Type B pancreatic cell (in vitro differentiated cells): ENCODE measurements at regions not wholly inside any gene's neighbourhood (a gene's known extent, or its start where the extent isn't known, plus 50 kb on each side); places are given as distances from the start of the nearest gene placed in this dataset.

ENCODE experiments used
- DNase-seq: peaks from one replicate; pipeline ENCODE4 v3.0.0; 2021; ENCODE audit warnings: mixed read lengths; ENCODE audit not compliant: unreplicated experiment; ENCODE audit errors: extremely low spot score
- H3K27ac Mint-ChIP-seq: 2 replicates; pipeline ENCODE4 v1.8.0; 2021; ENCODE audit warnings: mild to moderate bottlenecking, mixed read lengths
- H3K27me3 Mint-ChIP-seq: 2 replicates; pipeline ENCODE4 v1.8.0; 2021; ENCODE audit warnings: mixed read lengths
- H3K36me3 Mint-ChIP-seq: 2 replicates; pipeline ENCODE4 v1.8.0; 2021; ENCODE audit warnings: mixed read lengths
- H3K4me1 Mint-ChIP-seq: one replicate; pipeline ENCODE4 v1.8.0; 2021; ENCODE audit warnings: mixed read lengths; ENCODE audit not compliant: unreplicated experiment
- H3K4me3 Mint-ChIP-seq: 2 replicates; pipeline ENCODE4 v1.8.0; 2021; ENCODE audit warnings: mild to moderate bottlenecking, mixed read lengths
- H3K9me3 Mint-ChIP-seq: 2 replicates; pipeline ENCODE4 v1.8.0; 2021; ENCODE audit warnings: mixed read lengths
- TF ChIP-seq, protein P1 (sequence below): fragments of 200-600 bp; sonication (generic); conservative IDR thresholded peaks from 2 replicates; pipeline ENCODE4 v1.5.0; 2021; ENCODE audit warnings: antibody characterized with exemption, mild to moderate bottlenecking

- H3K27ac Mint-ChIP-seq: no peak overlapping the region
- TF ChIP-seq, protein P1, sequence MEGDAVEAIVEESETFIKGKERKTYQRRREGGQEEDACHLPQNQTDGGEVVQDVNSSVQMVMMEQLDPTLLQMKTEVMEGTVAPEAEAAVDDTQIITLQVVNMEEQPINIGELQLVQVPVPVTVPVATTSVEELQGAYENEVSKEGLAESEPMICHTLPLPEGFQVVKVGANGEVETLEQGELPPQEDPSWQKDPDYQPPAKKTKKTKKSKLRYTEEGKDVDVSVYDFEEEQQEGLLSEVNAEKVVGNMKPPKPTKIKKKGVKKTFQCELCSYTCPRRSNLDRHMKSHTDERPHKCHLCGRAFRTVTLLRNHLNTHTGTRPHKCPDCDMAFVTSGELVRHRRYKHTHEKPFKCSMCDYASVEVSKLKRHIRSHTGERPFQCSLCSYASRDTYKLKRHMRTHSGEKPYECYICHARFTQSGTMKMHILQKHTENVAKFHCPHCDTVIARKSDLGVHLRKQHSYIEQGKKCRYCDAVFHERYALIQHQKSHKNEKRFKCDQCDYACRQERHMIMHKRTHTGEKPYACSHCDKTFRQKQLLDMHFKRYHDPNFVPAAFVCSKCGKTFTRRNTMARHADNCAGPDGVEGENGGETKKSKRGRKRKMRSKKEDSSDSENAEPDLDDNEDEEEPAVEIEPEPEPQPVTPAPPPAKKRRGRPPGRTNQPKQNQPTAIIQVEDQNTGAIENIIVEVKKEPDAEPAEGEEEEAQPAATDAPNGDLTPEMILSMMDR: no peak
- H3K36me3 Mint-ChIP-seq: no peaks in the 10 kb centered on the region
- H3K4me3 Mint-ChIP-seq: no peak overlapping the region
- no peaks in the 10 kb centered on the region for H3K4me1 Mint-ChIP-seq
- DNase-seq: no peak
- H3K27me3 Mint-ChIP-seq: no peaks in the 10 kb centered on the region
- H3K9me3 Mint-ChIP-seq: no peaks in the 10 kb centered on the region
Measured at GRCh38 chr4:187714957-187715356, 280.6 kb upstream of the ZFP42 start.

- no peaks in the 10 kb centered on the region for H3K4me1 Mint-ChIP-seq
- DNase-seq: no peak
- H3K4me3 Mint-ChIP-seq: no peak overlapping the region
- H3K36me3 Mint-ChIP-seq: no peaks in the 10 kb centered on the region
- TF ChIP-seq, protein P1: no peak
- no peak overlapping the region for H3K27ac Mint-ChIP-seq
- H3K9me3 Mint-ChIP-seq: no peaks in the 10 kb centered on the region
- no peaks in the 10 kb centered on the region for H3K27me3 Mint-ChIP-seq
Measured at GRCh38 chr4:187715466-187715865, 280.1 kb upstream of the ZFP42 start.

GRCh38 chr4:187724456-187724855 is 271.1 kb upstream of the ZFP42 start:
- no peak overlapping the region for H3K27ac Mint-ChIP-seq
- H3K9me3 Mint-ChIP-seq: no peaks in the 10 kb centered on the region
- no peak overlapping the region for H3K4me3 Mint-ChIP-seq
- H3K27me3 Mint-ChIP-seq: no peaks in the 10 kb centered on the region
- H3K36me3 Mint-ChIP-seq: no peaks in the 10 kb centered on the region
- TF ChIP-seq, protein P1: no peak
- no peaks in the 10 kb centered on the region for H3K4me1 Mint-ChIP-seq
- no peak for DNase-seq

DNA sequence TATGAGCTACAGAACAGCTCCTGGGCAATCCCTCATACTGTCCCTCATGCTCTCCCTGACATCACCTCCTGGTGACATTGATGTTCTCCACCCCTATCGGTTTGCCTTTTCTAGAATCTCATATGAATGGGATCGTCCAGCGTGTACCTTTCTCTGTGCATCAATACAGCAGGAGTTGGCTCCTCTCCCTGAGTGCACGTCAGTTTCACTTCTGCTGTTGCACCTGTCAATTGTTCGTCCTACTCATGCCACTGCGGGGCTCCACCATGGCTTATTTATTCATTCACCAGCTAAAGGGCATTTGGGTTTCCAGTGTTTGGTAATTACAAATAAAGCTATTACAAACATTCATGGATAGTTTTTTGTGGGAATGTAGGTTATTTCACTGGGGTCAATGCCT is 269.1 kb upstream of the ZFP42 start:
- no peak overlapping the region for H3K4me3 Mint-ChIP-seq
- H3K36me3 Mint-ChIP-seq: no peaks in the 10 kb centered on the region
- H3K27me3 Mint-ChIP-seq: no peaks in the 10 kb centered on the region
- TF ChIP-seq, protein P1: no peak
- no peak for DNase-seq
- H3K27ac Mint-ChIP-seq: no peak overlapping the region
- no peaks in the 10 kb centered on the region for H3K4me1 Mint-ChIP-seq
- no peaks in the 10 kb centered on the region for H3K9me3 Mint-ChIP-seq

DNA sequence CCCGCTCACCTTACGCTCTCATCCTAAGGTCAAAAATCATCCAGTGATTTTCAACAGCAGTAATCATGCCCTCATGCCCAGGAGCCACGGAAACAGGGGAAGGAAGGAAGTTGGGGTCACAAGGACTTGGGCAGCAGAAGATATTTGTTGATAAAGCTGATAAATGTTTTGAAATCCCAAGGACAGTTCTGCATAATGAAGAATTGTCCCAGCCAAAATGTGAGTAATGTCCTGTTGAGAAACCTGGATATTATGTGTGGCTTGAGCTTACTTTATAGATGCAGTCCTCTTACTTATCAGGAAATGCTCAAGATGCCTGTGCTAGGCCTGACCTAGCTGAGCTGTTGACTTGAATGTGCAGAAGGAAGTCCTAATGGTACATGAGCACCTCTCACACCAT is 263.0 kb upstream of the ZFP42 start:
- H3K4me1 Mint-ChIP-seq: no peaks in the 10 kb centered on the region
- no peaks in the 10 kb centered on the region for H3K36me3 Mint-ChIP-seq
- H3K27me3 Mint-ChIP-seq: no peaks in the 10 kb centered on the region
- no peaks in the 10 kb centered on the region for H3K9me3 Mint-ChIP-seq
- no peak overlapping the region for H3K4me3 Mint-ChIP-seq
- H3K27ac Mint-ChIP-seq: no peak overlapping the region
- TF ChIP-seq, protein P1: no peak
- no peak for DNase-seq

DNA sequence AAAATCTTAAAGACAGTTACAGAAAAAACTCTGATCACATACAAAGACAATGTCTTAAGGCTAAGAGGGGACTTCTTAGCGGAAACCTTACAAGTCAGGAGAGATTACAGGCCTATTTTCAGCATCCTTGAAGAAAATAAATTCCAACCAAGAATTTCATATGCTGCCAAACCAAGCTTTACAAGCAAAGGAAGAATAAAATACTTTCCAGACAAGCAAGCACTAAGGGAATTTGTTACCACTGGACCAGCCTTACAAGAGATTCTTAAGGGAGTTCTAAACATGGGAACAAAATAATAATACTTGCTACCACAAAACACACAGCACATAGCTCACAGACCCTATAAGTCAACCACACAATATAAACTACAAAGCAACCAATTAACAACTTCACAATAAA is 255.8 kb upstream of the ZFP42 start:
- Mint-ChIP-seq H3K4me1 (no peaks in the 10 kb centered on the region), H3K27ac (no peak overlapping the region), H3K9me3 (no peaks in the 10 kb centered on the region), H3K36me3 (no peaks in the 10 kb centered on the region), H3K27me3 (no peaks in the 10 kb centered on the region), H3K4me3 (no peak overlapping the region)
- TF ChIP-seq, protein P1: no peak
- DNase-seq: no peak
